GM12878 (cell line): ENCODE measurements at regions not wholly inside any gene's neighbourhood (a gene's known extent, or its start where the extent isn't known, plus 50 kb on each side); places are given as distances from the start of the nearest gene placed in this dataset.

Experiments used
- ATAC-seq: fragments of 200-7000 bp; cut with Tn5 transposase; 3 replicates; pipeline ENCODE4 v1.9.1; 2020; ENCODE audit warnings: mild to moderate bottlenecking, moderate library complexity
- BruUV-seq: library from RNA; stranded (reverse); fragments of 400-500 nt; replicated peaks from 2 replicates; lab custom pipeline; 2021; lab: Mats Ljungman, UMichigan
- CTCF ChIA-PET: fragments of 300-600 bp; sonication (Branson Sonifier 250); formaldehyde crosslinking; extraction: SDS; loops from one replicate; lab custom pipeline; 2021; ENCODE audit warnings: inconsistent platforms; lab: Yijun Ruan, JAX
- POLR2A ChIA-PET: fragments of 350-600 bp; formaldehyde crosslinking; extraction: SDS; loops from one replicate; lab custom pipeline; 2021; ENCODE audit warnings: inconsistent platforms; lab: Charles Lee
- RAD21 ChIA-PET: fragments of 300-600 bp; sonication (Branson Sonifier 250); formaldehyde crosslinking; loops from one replicate; lab custom pipeline; 2023; ENCODE audit warnings: antibody characterized with exemption; ENCODE audit not compliant: unreplicated experiment; lab: Charles Lee
- SMC1A ChIA-PET: fragments of 300-600 bp; sonication (Branson Sonifier 250); formaldehyde crosslinking; loops from one replicate; lab custom pipeline; 2023; ENCODE audit not compliant: unreplicated experiment, uncharacterized antibody; lab: Charles Lee
- DNase-seq: peaks from one replicate; pipeline ENCODE4 v3.0.0-alpha.2; 2011; ENCODE audit warnings: low read depth, low spot score
- FAIRE-seq: peaks from 3 replicates; lab custom pipeline; 2011; peaks lifted over from hg19 to GRCh38; lab: Jason Lieb, UNC
- H2AFZ ChIP-seq: 2 replicates; pipeline ENCODE4 v1.6.0; 2011; ENCODE audit warnings: low read depth, low read length, control low read depth; ENCODE audit not compliant: control insufficient read depth
- H3K27ac ChIP-seq: 2 replicates; pipeline ENCODE4 v1.5.1; 2011; ENCODE audit warnings: control low read depth; ENCODE audit not compliant: control insufficient read depth, insufficient read depth
- H3K27me3 ChIP-seq, 2 experiments: replicated peaks in 1 of 2; 2 replicates each; pipeline versions ENCODE4 v1.6.0 to v1.6.1; 2011; ENCODE audit warnings: low read length in 1 of 2; ENCODE audit not compliant: control insufficient read depth in 2 of 2, insufficient read depth in 2 of 2
- H3K36me3 ChIP-seq, 2 experiments: 2 replicates each; pipeline ENCODE4 v1.5.1; 2011; ENCODE audit warnings: low read length in 1 of 2; ENCODE audit not compliant: control insufficient read depth in 2 of 2, insufficient read depth in 2 of 2
- H3K4me1 ChIP-seq: 2 replicates; pipeline ENCODE4 v1.6.1; 2011; ENCODE audit warnings: mild to moderate bottlenecking, low read length, moderate library complexity, mixed read lengths; ENCODE audit not compliant: control insufficient read depth, insufficient read depth
- H3K4me2 ChIP-seq: 2 replicates; pipeline ENCODE4 v1.6.0; 2011; ENCODE audit warnings: control low read depth; ENCODE audit not compliant: control insufficient read depth, insufficient read depth
- H3K4me3 ChIP-seq: fragments of 200-600 bp; sonication (generic); 2 replicates; pipeline ENCODE4 v1.5.1; 2016
- H3K79me2 ChIP-seq: 2 replicates; pipeline ENCODE4 v1.6.0; 2011; ENCODE audit warnings: low read length; ENCODE audit not compliant: control insufficient read depth, insufficient read depth
- H3K9ac ChIP-seq: 2 replicates; pipeline ENCODE4 v1.8.0; 2011; ENCODE audit warnings: low read length, control low read depth, mixed read lengths; ENCODE audit not compliant: control insufficient read depth, insufficient read depth
- H3K9me3 ChIP-seq: replicated peaks from 3 replicates; pipeline ENCODE4 v1.5.1; 2011; ENCODE audit warnings: mild to moderate bottlenecking, low read length; ENCODE audit not compliant: control insufficient read depth, insufficient read depth
- H4K20me1 ChIP-seq: 2 replicates; pipeline ENCODE4 v1.6.0; 2011; ENCODE audit not compliant: control insufficient read depth, insufficient read depth
- ASH2L ChIP-seq: fragments of 300-600, 200-600 bp; sonication (generic); IDR thresholded peaks from 2 replicates; pipeline ENCODE4 v1.6.1; 2017; ENCODE audit warnings: low read depth, mild to moderate bottlenecking, borderline replicate concordance
- CEBPZ ChIP-seq: fragments of 150-350 bp; IDR thresholded peaks from 2 replicates; pipeline ENCODE4 v1.6.1; 2016; ENCODE audit warnings: low read depth, low read length
- CHD2 ChIP-seq: IDR thresholded peaks from 2 replicates; pipeline ENCODE4 v1.6.1; 2011; ENCODE audit warnings: low read depth, low read length, improper control_type of control experiment, borderline replicate concordance
- ELK1 ChIP-seq: IDR thresholded peaks from 2 replicates; pipeline ENCODE4 v1.6.1; 2012; ENCODE audit warnings: low read depth, low read length, improper control_type of control experiment
- JUND ChIP-seq: IDR thresholded peaks from 2 replicates; pipeline ENCODE4 v1.6.1; 2012; ENCODE audit warnings: low read depth, mild to moderate bottlenecking, low read length, improper control_type of control experiment, moderate library complexity
- MYC ChIP-seq: IDR thresholded peaks from 2 replicates; pipeline ENCODE4 v1.6.1; 2011; ENCODE audit warnings: mild to moderate bottlenecking, low read length, moderate library complexity, inconsistent platforms; ENCODE audit not compliant: insufficient read depth, insufficient replicate concordance, insufficient read length, severe bottlenecking
- PML ChIP-seq: IDR thresholded peaks from 2 replicates; pipeline ENCODE4 v1.6.1; 2012; ENCODE audit warnings: low read length, inconsistent platforms
- RAD51 ChIP-seq: fragments of 450-650 bp; IDR thresholded peaks from 2 replicates; pipeline ENCODE4 v1.6.1; 2016; ENCODE audit warnings: moderate library complexity, mild to moderate bottlenecking, inconsistent platforms
- SMC3 ChIP-seq: IDR thresholded peaks from 2 replicates; pipeline ENCODE4 v1.6.1; 2011; ENCODE audit warnings: low read length, improper control_type of control experiment, borderline replicate concordance
- STAT1 ChIP-seq: fragments of 450-650 bp; conservative IDR thresholded peaks from 2 replicates; pipeline ENCODE4 v1.6.1; 2014; ENCODE audit warnings: antibody characterized with exemption, mild to moderate bottlenecking
- ZNF217 ChIP-seq: fragments of 450-650 bp; IDR thresholded peaks from 2 replicates; pipeline ENCODE4 v1.6.1; 2017; ENCODE audit warnings: antibody characterized with exemption, mild to moderate bottlenecking
- ZSCAN29 ChIP-seq: fragments of 450-650 bp; IDR thresholded peaks from 2 replicates; pipeline ENCODE4 v1.6.1; 2017; ENCODE audit warnings: mild to moderate bottlenecking, moderate library complexity
- WGBS: methylation state at CpG from one replicate; pipeline ENCODE4 v1.1.6; 2016; ENCODE audit warnings: low lambda C conversion rate; ENCODE audit not compliant: insufficient replicate concordance, insufficient coverage; ENCODE audit errors: missing lambda C conversion rate; 5-methylcytosine and 5-hydroxymethylcytosine counted together
- in situ Hi-C: fragments of 300-500 bp; cut with MboI; formaldehyde crosslinking; loops from 9 replicates; pipeline ENCODE4 v1.14.3; 2018; ENCODE audit warnings: mixed read lengths
- intact Hi-C: fragments of 100-400 bp; cut with micrococcal nuclease; formaldehyde crosslinking; loops from one replicate; pipeline ENCODE4 v1.14.2; 2022; ENCODE audit not compliant: unreplicated experiment

GRCh38 chr11:122313581-122313980 is 197.6 kb upstream of the BLID start:
- BruUV-seq = no TSS peak
- H3K27ac ChIP-seq = no peak overlapping the region
- no peaks in the 10 kb centered on the region for H4K20me1 ChIP-seq
- H3K9me3 ChIP-seq = no peaks in the 10 kb centered on the region
- ChIA-PET POLR2A (no interaction called here), CTCF (no interaction called here)
- DNase-seq = no peak
- H3K27me3 ChIP-seq = no peaks in the 10 kb centered on the region; a peak in 1 of 4 replicates
- no peak for TF ChIP-seq JUND
- no peak for TF ChIP-seq ZNF217
- no peak for TF ChIP-seq ASH2L
- no peak for TF ChIP-seq SMC3
- TF ChIP-seq STAT1 = no peak
- no peak for TF ChIP-seq ZSCAN29
- TF ChIP-seq RAD51 = no peak
- TF ChIP-seq ELK1 = no peak
- TF ChIP-seq MYC = no peak
- no peak for TF ChIP-seq CEBPZ
- no peak for TF ChIP-seq CHD2
- TF ChIP-seq PML = no peak
- TF ChIP-seq, all 136 proteins: peak for 0
- ATAC-seq (no peak), FAIRE-seq (no peak)
- no peak overlapping the region for H3K4me2 ChIP-seq
- RAD21 ChIA-PET = no interaction called here
- SMC1A ChIA-PET = no interaction called here
- no peaks in the 10 kb centered on the region for H3K36me3 ChIP-seq
- no peak overlapping the region for H3K4me3 ChIP-seq
- intact Hi-C loops = no loop called here
- 34% methylated on average over 5 of the region's 5 CpGs for WGBS
- no peak overlapping the region for H2AFZ ChIP-seq
- no peak overlapping the region for H3K9ac ChIP-seq
- in situ Hi-C loops = no loop called here
- H3K79me2 ChIP-seq = no peaks in the 10 kb centered on the region
- no peaks in the 10 kb centered on the region for H3K4me1 ChIP-seq
